Glutamatergic neuron (in vitro differentiated cells): ENCODE measurements at regions not wholly inside any gene's neighbourhood (a gene's known extent, or its start where the extent isn't known, plus 50 kb on each side); places are given as distances from the start of the nearest gene placed in this dataset.

Source experiments
- DNase-seq: peaks from one replicate; pipeline ENCODE4 v3.0.0; 2022
- H3K27ac Mint-ChIP-seq: one replicate; pipeline ENCODE4 v1.8.0; 2020; ENCODE audit warnings: mild to moderate bottlenecking, mixed read lengths, inconsistent platforms; ENCODE audit not compliant: unreplicated experiment
- H3K27me3 Mint-ChIP-seq: one replicate; pipeline ENCODE4 v1.8.0; 2020; ENCODE audit warnings: mild to moderate bottlenecking, moderate library complexity, mixed read lengths, inconsistent platforms; ENCODE audit not compliant: unreplicated experiment
- H3K36me3 Mint-ChIP-seq: one replicate; pipeline ENCODE4 v1.8.0; 2020; ENCODE audit warnings: mild to moderate bottlenecking, mixed read lengths, inconsistent platforms; ENCODE audit not compliant: unreplicated experiment
- H3K4me1 Mint-ChIP-seq: one replicate; pipeline ENCODE4 v1.8.0; 2020; ENCODE audit warnings: mild to moderate bottlenecking, low read depth, mixed read lengths, inconsistent platforms; ENCODE audit not compliant: unreplicated experiment
- H3K4me3 Mint-ChIP-seq: one replicate; pipeline ENCODE4 v1.8.0; 2020; ENCODE audit warnings: mild to moderate bottlenecking, mixed read lengths, inconsistent platforms; ENCODE audit not compliant: unreplicated experiment
- H3K9me3 Mint-ChIP-seq: one replicate; pipeline ENCODE4 v1.8.0; 2020; ENCODE audit warnings: mild to moderate bottlenecking, moderate library complexity, mixed read lengths, inconsistent platforms; ENCODE audit not compliant: unreplicated experiment
- TF ChIP-seq, protein P1 (sequence below): fragments of 200-600 bp; sonication (generic); IDR thresholded peaks from one replicate; pipeline ENCODE4 v1.5.0; 2021; ENCODE audit not compliant: partially characterized antibody, unreplicated experiment

DNA sequence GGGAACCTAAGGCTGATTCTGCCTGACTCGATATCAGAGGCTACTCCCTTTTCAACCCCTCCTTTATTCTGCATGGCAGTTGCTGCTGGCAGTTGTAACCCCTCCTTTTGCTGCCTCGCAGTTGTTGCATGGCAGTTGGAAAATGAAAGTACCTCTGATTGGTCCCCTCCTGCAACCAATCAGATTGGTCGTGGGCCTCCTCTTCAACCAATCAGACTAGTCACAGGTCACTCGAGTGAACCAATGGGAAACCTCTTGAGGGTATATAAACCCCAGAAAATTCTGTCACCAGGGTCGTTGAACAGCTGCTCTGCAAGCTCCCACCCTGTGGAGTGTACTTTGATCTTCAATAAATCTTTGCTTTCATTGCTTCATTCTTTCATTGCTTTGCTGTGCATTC is 294.3 kb upstream of the SLC8A1 start:
- Mint-ChIP-seq H3K36me3 (peaks cover 5% of the 10 kb centered on the region), H3K4me1 (no peaks in the 10 kb centered on the region), H3K9me3 (no peaks in the 10 kb centered on the region), H3K27me3 (no peaks in the 10 kb centered on the region), H3K27ac (no peak overlapping the region), H3K4me3 (no peak overlapping the region)
- TF ChIP-seq, protein P1, sequence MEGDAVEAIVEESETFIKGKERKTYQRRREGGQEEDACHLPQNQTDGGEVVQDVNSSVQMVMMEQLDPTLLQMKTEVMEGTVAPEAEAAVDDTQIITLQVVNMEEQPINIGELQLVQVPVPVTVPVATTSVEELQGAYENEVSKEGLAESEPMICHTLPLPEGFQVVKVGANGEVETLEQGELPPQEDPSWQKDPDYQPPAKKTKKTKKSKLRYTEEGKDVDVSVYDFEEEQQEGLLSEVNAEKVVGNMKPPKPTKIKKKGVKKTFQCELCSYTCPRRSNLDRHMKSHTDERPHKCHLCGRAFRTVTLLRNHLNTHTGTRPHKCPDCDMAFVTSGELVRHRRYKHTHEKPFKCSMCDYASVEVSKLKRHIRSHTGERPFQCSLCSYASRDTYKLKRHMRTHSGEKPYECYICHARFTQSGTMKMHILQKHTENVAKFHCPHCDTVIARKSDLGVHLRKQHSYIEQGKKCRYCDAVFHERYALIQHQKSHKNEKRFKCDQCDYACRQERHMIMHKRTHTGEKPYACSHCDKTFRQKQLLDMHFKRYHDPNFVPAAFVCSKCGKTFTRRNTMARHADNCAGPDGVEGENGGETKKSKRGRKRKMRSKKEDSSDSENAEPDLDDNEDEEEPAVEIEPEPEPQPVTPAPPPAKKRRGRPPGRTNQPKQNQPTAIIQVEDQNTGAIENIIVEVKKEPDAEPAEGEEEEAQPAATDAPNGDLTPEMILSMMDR, result no peak
- no peak for DNase-seq

- H3K27ac Mint-ChIP-seq, result no peak overlapping the region
- no peaks in the 10 kb centered on the region for H3K36me3 Mint-ChIP-seq
- TF ChIP-seq, protein P1, result no peak
- H3K4me3 Mint-ChIP-seq, result no peak overlapping the region
- no peak for DNase-seq
- H3K9me3 Mint-ChIP-seq, result no peaks in the 10 kb centered on the region
- no peaks in the 10 kb centered on the region for H3K4me1 Mint-ChIP-seq
- H3K27me3 Mint-ChIP-seq, result no peaks in the 10 kb centered on the region
Observed at GRCh38 chr2:40751981-40752380, 300.1 kb upstream of the SLC8A1 start.

GRCh38 chr2:40752796-40753195 is 300.9 kb upstream of the SLC8A1 start:
- Mint-ChIP-seq H3K4me3 (no peak overlapping the region), H3K4me1 (no peaks in the 10 kb centered on the region), H3K27ac (no peak overlapping the region), H3K27me3 (no peaks in the 10 kb centered on the region), H3K9me3 (no peaks in the 10 kb centered on the region), H3K36me3 (no peaks in the 10 kb centered on the region)
- no peak for DNase-seq
- TF ChIP-seq, protein P1, result no peak

DNA sequence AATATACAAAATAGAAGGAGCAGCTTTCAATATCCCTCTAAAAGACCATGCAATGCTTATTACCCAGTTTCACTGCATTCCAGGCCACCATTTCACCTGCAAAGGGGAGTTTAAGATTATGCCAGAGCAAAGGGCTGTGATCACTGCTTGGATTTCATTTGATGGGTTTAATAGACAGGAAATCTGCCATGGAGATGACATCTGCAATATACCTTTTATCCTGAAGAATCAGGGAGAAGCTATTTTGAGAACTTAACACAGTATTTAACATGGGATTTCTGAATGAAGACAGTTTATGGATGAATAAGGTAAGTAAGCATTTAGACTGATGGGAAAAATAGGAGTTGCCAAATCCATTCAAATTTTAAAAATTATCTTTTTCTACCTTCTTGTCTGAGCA is 303.0 kb upstream of the SLC8A1 start:
- Mint-ChIP-seq H3K36me3 (no peaks in the 10 kb centered on the region), H3K4me1 (no peaks in the 10 kb centered on the region), H3K9me3 (no peaks in the 10 kb centered on the region), H3K27me3 (no peaks in the 10 kb centered on the region), H3K27ac (no peak overlapping the region), H3K4me3 (no peak overlapping the region)
- no peak for DNase-seq
- TF ChIP-seq, protein P1, result no peak

DNA sequence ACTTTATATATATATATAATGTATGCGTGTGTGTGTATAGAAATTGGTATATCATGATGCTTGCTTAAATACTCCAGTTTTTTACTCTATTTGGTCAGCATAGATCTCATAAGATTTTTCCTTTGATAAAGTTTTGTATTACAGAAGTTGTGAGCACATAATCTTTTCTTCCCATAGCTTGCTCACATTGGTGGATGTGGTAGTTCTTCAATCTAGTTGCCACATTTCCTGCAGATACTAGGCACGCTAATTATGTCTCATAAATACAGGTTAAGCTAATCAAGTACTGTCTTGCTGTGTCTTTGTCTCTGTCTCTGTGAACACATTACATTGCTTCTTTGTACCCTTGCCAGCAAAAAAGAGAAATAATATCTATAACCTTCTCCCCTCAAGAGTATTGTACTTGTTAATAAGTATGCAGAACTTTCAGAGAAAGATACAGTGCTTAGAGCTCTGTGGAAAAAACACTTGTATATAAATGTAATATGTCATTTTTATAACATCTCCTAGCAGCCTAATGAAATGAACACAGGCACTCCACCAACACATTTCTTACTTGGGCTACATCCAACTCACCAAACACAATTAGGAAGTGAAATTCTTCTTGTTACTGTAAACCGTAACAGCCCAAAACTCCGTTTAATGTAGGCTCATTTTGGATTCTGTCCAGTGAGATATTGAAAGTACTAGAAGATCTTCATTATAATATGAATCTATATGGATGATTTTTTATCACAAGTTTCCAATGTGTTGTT is 306.7 kb upstream of the SLC8A1 start:
- DNase-seq, result no peak
- Mint-ChIP-seq H3K9me3 (no peaks in the 10 kb centered on the region), H3K27ac (no peak overlapping the region), H3K4me1 (no peaks in the 10 kb centered on the region), H3K36me3 (no peaks in the 10 kb centered on the region), H3K27me3 (no peaks in the 10 kb centered on the region), H3K4me3 (no peak overlapping the region)
- TF ChIP-seq, protein P1, result no peak
